ENCODE measurements at regions not wholly inside any gene's neighbourhood (a gene's known extent, or its start where the extent isn't known, plus 50 kb on each side); places are given as distances from the start of the nearest gene placed in this dataset.

DNA sequence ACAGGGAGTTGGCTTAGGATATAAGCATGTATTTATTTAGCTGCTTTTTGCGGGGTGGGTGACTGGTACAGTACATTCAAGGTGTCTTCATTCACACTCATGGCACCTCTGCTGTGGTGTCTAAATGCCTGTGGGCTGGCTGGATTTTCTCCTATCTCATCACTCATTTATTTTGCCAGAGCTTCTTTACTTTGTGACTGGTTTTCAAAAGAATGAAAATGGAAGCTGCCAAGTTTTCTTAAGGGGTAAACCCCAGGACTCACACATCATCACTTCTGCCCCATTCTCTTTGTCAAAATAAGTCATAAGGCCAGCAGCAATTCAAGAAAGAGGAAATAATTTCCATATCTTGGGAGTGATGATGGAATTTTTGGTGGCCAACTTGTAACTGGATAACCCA lies 493.4 kb upstream of the ALCAM start:
- Mint-ChIP-seq H3K27ac (no peak overlapping the region), H3K9me3 (no peaks in the 10 kb centered on the region), H3K36me3 (ENCODE audit: low read depth) (no peaks in the 10 kb centered on the region), H3K4me3 (no peak overlapping the region), H3K4me1 (ENCODE audit: low read depth) (no peaks in the 10 kb centered on the region), H3K27me3 (no peaks in the 10 kb centered on the region)

DNA sequence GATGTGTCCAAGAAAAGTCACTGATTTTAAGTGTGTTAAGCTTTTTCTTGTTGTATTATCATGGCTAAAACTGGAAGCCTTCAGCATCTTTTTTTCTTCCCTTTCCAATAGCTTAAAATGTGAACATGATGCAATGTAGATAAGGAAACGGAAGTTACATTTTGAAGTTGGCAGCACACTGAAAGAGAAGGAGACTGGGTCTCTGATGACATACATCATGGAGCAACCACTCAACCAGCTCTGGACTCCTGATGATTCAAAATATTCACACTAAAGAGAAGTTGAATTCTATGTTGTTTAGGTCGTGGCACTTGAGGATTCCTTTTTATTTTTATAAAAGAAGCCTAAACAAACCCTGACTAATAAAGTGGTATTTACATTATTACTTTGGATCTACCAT lies 488.3 kb upstream of the ALCAM start:
- Mint-ChIP-seq H3K4me3 (no peak overlapping the region), H3K27ac (no peak overlapping the region), H3K4me1 (ENCODE audit: low read depth) (no peaks in the 10 kb centered on the region), H3K9me3 (no peaks in the 10 kb centered on the region), H3K36me3 (ENCODE audit: low read depth) (no peaks in the 10 kb centered on the region), H3K27me3 (no peaks in the 10 kb centered on the region)

DNA sequence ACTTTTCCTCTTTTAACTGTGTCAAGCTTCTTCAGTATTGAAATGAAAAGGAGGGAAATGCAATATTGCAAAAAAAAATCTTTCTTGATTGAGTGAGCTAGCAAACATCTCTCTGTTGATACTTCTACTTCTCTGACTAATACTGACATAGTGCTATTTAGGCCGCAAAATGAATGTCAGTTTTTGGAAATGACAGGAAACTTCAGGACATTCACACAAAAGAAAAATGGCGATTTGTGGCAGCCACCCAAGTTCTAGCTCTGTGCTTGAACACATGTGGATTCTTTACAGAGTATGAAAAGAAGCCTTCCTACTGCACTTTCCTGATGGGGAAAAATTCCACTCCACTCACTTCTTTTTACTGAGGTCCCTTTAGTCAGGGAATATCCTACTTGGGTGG lies 486.8 kb upstream of the ALCAM start:
- H3K4me1 Mint-ChIP-seq (ENCODE audit: low read depth), result no peaks in the 10 kb centered on the region
- H3K36me3 Mint-ChIP-seq (ENCODE audit: low read depth), result no peaks in the 10 kb centered on the region
- H3K27ac Mint-ChIP-seq, result no peak overlapping the region
- H3K4me3 Mint-ChIP-seq, result no peak overlapping the region
- H3K27me3 Mint-ChIP-seq, result no peaks in the 10 kb centered on the region
- no peaks in the 10 kb centered on the region for H3K9me3 Mint-ChIP-seq

DNA sequence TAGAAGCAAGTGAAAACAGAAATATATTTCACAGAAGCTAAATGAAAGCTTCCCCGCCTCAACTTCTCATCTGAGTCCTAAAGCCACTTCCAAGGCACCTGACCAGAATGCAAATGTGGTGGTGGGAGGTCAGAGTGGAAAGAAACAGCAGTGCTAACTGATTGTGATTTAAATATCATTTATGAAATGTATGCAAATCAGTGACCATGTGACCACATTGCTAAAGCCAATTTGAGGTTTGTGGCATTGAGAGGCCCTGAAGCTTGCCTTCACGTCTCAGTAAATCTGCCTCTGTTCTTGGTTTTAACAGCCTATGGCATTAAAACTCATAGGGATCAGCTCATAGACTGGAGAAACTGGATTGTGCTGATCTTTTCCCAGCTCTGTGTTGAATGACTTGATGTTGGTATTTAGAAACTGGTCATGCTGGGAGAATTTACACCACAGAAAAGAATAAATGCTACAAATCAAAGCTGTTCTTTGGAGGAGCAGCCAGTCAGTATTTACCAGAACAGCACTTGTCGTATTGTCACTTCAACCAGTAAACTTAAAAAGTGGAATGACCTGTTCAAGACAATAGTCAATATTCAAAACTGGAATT lies 481.4 kb upstream of the ALCAM start:
- Mint-ChIP-seq H3K4me3 (no peak overlapping the region), H3K9me3 (no peaks in the 10 kb centered on the region), H3K27ac (no peak overlapping the region), H3K36me3 (ENCODE audit: low read depth) (no peaks in the 10 kb centered on the region), H3K4me1 (ENCODE audit: low read depth) (no peaks in the 10 kb centered on the region), H3K27me3 (no peaks in the 10 kb centered on the region)

DNA sequence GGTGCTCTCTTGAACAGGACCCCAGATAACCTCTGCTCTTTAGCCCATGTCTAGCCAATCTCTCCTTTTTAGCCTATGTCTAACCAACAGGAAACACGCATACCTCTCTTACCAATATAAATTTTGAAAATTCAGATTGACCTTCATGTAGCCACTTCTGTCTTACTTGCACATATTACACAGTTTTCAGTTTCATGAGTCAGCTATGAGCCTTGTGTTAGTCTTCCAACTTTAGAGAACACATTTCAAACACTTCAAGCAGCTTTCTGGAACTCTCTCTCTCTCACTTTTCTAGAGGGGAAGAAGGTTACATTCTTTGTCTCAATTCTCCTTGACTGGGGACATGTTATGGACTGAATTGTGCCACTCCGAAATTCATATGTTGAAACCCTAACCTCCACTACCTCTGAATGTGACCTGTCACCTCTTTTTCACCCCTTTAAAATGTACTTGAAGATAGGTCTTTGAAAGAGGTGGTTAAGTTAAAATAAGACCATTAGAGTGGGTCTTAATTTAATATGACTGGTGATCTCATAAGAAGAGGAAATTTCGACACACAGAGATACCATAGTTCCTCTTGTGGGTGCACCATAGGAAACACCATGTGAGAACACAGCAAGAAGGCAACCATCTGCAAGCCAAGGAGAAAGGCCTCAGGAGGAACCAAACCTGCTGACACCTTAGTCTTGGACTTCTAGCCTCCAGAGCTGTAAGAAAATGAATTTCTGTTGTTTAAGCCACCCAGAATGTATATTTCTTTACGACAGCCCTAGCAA lies 480.3 kb upstream of the ALCAM start:
- Mint-ChIP-seq H3K27me3 (no peaks in the 10 kb centered on the region), H3K36me3 (ENCODE audit: low read depth) (no peaks in the 10 kb centered on the region), H3K4me3 (no peak overlapping the region), H3K27ac (no peak overlapping the region), H3K9me3 (no peaks in the 10 kb centered on the region), H3K4me1 (ENCODE audit: low read depth) (no peaks in the 10 kb centered on the region)

DNA sequence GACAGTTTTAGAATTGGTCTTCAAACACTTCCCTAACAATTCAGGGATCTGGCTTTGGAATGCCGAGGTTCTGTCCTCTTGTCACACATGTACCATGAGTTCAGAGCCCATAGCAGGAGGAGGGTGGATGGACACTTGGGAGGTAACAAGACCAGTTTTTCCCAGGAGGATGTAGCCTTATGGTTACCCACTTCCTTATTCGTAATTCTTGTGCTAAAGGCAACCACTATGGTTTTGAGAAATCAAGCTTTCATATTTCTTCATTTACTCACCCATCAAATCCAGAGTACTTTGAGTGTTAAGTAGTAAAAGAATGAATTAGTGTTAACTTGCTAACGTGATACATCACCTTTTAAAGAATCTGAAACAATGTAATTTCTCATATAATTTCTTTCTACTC lies 479.6 kb upstream of the ALCAM start:
- no peak overlapping the region for H3K4me3 Mint-ChIP-seq
- H3K36me3 Mint-ChIP-seq (ENCODE audit: low read depth), result no peaks in the 10 kb centered on the region
- H3K27ac Mint-ChIP-seq, result no peak overlapping the region
- H3K9me3 Mint-ChIP-seq, result no peaks in the 10 kb centered on the region
- no peaks in the 10 kb centered on the region for H3K4me1 Mint-ChIP-seq (ENCODE audit: low read depth)
- no peaks in the 10 kb centered on the region for H3K27me3 Mint-ChIP-seq

DNA sequence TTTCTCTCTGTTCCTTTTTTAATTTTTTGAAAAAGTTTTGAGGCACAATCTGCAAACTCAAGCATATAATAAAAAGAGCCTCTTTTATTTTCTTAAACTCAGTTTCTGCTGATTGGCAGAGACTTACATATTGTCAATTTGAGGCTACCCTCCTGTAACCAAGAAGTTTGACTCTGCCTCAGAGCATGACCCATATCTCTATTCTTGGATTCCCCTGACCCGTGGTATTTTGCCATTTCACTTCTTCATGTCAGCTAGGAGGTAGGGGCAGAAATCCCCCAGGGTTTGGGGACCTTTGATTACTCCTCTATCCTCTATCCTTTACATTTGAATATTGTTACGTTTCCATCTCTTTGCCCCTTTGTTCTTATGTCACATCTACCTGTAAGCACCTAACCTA lies 479.1 kb upstream of the ALCAM start:
- no peaks in the 10 kb centered on the region for H3K36me3 Mint-ChIP-seq (ENCODE audit: low read depth)
- H3K9me3 Mint-ChIP-seq, result no peaks in the 10 kb centered on the region
- H3K27me3 Mint-ChIP-seq, result no peaks in the 10 kb centered on the region
- no peak overlapping the region for H3K4me3 Mint-ChIP-seq
- no peak overlapping the region for H3K27ac Mint-ChIP-seq
- H3K4me1 Mint-ChIP-seq (ENCODE audit: low read depth), result no peaks in the 10 kb centered on the region

DNA sequence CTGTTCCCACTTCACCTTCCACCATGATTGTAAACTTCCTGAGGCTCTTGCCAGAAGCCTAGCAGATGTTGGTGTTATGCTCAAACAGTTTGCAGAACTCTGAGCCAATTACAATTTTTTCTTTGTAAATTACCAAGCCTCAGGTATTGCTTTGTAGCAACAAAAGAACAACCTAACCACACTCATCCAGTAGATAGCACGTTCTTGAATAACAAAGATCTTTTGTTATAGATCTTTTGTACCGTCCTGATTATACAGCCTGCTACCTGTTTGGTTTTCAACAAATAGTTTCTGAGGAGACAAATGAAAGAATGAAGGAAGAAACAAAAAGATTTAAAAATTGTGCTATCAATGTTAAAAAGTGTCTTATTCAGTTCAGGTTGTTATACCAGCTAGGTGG lies 474.7 kb upstream of the ALCAM start:
- Mint-ChIP-seq H3K27ac (no peak overlapping the region), H3K4me3 (no peak overlapping the region), H3K9me3 (no peaks in the 10 kb centered on the region), H3K4me1 (ENCODE audit: low read depth) (no peaks in the 10 kb centered on the region), H3K27me3 (no peaks in the 10 kb centered on the region), H3K36me3 (ENCODE audit: low read depth) (no peaks in the 10 kb centered on the region)

DNA sequence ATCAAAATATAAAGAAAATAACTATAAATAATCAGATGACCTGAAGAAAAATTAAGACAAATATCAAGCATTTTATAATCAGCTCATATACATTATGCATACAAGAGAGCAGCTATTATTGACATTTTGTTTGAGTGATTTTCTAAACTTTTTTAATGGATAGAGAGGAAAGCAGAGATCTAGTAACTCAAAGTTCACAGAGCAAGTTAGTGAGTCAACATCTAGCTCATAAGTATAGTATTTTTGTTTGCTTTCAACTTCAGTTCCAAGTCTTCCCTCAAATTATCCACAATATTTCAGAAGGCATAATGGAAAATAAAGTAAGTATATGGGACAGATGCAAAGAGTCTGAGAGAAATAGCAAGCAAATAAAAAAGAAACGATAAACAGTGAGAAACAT lies 470.1 kb upstream of the ALCAM start:
- H3K27me3 Mint-ChIP-seq, result no peaks in the 10 kb centered on the region
- H3K4me1 Mint-ChIP-seq (ENCODE audit: low read depth), result no peaks in the 10 kb centered on the region
- no peak overlapping the region for H3K27ac Mint-ChIP-seq
- H3K9me3 Mint-ChIP-seq, result no peaks in the 10 kb centered on the region
- H3K36me3 Mint-ChIP-seq (ENCODE audit: low read depth), result no peaks in the 10 kb centered on the region
- no peak overlapping the region for H3K4me3 Mint-ChIP-seq

DNA sequence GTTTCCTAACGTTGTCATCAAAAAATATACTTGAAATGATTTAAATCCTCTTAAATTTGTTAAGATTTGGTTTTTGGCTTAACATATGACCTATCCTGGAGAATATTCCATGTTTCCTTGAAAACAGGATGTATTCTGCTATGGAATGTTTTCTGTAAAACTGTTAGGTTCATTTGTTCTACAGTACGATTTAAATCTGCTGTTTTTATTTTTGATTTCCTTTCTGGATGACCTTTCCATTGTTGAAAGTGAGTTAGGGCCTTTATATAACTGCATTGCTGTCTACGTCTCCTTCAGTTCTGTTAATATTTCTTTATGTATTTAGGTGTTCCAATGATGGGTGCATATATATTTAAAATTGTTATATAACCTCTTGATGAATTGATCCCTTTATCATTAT lies 465.3 kb upstream of the ALCAM start:
- peaks cover 6% of the 10 kb centered on the region for H3K9me3 Mint-ChIP-seq
- H3K36me3 Mint-ChIP-seq (ENCODE audit: low read depth), result no peaks in the 10 kb centered on the region
- H3K27me3 Mint-ChIP-seq, result no peaks in the 10 kb centered on the region
- no peak overlapping the region for H3K4me3 Mint-ChIP-seq
- no peaks in the 10 kb centered on the region for H3K4me1 Mint-ChIP-seq (ENCODE audit: low read depth)
- H3K27ac Mint-ChIP-seq, result no peak overlapping the region

DNA sequence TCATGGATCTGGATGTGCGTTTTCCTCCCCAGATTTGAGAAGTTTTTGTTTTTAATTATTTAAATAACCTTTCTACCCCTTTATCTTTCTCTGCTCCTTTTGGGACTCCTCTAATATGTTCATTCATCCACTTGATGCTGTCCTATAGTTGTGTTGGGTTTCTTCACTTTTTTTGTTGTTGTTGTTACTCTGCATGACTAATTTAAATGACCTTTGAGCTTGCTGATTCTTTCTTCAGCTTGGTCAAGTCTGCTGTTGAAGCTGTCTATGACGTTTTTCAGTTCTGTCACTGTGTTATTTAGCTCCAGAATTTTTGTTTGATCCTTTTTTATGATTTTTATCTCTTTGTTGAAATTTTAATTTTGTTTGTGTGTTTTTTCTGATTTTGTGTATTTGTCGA lies 463.6 kb upstream of the ALCAM start:
- no peaks in the 10 kb centered on the region for H3K4me1 Mint-ChIP-seq (ENCODE audit: low read depth)
- no peaks in the 10 kb centered on the region for H3K27me3 Mint-ChIP-seq
- no peak overlapping the region for H3K27ac Mint-ChIP-seq
- H3K9me3 Mint-ChIP-seq, result peaks cover 9% of the 10 kb centered on the region
- no peak overlapping the region for H3K4me3 Mint-ChIP-seq
- no peaks in the 10 kb centered on the region for H3K36me3 Mint-ChIP-seq (ENCODE audit: low read depth)

DNA sequence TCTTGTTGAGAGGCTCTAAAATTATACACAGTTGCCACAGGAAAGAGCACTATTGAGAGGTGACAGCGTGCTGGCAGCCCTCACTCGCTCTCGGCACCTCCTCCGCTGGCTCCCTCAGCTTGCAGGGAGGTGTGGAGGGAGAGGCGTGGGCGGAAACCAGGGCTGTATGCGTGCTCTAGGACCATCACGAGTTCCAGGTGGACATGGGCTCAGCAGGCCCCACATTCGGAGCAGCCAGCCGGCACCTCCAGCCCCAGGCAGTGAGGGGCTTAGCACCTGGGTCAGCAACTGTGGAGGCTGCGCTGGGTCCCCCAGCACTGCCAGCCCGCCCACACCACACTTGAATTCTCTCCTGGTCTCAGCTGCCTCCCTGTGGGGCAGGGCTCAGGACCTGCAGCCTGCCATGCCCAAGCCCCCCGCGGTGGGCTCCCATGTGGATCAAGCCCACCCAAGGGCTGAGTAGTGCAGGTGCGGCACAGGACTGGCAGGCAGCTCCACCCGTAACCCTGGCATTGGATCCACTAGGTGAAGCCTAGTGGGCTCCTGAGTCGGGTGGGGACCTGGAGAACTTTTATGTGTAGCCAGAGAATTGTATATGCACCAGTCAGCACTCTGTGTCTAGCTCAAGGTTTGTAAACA lies 460.6 kb upstream of the ALCAM start:
- no peaks in the 10 kb centered on the region for H3K36me3 Mint-ChIP-seq (ENCODE audit: low read depth)
- H3K27me3 Mint-ChIP-seq, result no peaks in the 10 kb centered on the region
- no peak overlapping the region for H3K4me3 Mint-ChIP-seq
- peaks cover 9% of the 10 kb centered on the region for H3K9me3 Mint-ChIP-seq
- no peak overlapping the region for H3K27ac Mint-ChIP-seq
- no peaks in the 10 kb centered on the region for H3K4me1 Mint-ChIP-seq (ENCODE audit: low read depth)

DNA sequence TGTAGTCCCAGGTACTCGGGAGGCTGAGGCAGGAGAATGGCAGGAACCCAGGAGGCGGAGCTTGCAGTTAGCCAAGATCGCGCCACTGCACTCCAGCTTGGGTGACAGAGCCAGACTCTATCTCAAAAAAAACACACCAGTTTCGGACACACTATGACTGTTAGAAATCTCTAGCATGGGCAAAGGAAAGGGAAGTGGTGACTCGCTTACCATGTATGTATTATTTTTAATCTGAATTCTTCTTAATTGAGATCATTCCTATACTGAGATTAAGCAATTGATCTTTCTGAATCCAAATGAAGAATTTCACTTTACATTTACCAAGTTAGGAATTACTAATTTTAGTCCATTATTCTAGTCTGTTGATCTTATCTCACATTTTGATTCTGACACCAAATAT lies 459.2 kb upstream of the ALCAM start:
- Mint-ChIP-seq H3K27ac (no peak overlapping the region), H3K9me3 (peaks cover 9% of the 10 kb centered on the region), H3K36me3 (ENCODE audit: low read depth) (no peaks in the 10 kb centered on the region), H3K27me3 (no peaks in the 10 kb centered on the region), H3K4me3 (no peak overlapping the region), H3K4me1 (ENCODE audit: low read depth) (no peaks in the 10 kb centered on the region)

DNA sequence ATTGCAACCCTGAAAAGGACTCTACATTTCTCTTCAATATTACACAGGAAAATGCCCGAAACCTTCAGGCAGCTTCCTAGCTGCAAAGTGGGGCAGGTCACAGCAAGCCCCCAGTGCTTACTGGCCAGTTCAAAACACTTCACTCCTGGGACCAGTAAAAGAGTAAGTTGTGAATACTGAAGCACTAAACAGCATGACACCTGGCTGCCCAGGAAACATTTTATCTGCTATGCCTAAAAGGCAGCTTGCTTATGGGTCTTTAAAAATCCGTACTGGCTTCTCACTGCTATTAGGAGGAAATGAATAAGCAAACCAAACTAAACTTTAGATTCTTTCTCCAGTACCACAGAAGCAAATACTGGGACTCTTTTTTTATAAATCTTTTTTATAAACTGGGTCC lies 457.9 kb upstream of the ALCAM start:
- Mint-ChIP-seq H3K36me3 (ENCODE audit: low read depth) (no peaks in the 10 kb centered on the region), H3K27me3 (no peaks in the 10 kb centered on the region), H3K27ac (no peak overlapping the region), H3K4me1 (ENCODE audit: low read depth) (no peaks in the 10 kb centered on the region), H3K4me3 (no peak overlapping the region), H3K9me3 (peaks cover 3% of the 10 kb centered on the region)

DNA sequence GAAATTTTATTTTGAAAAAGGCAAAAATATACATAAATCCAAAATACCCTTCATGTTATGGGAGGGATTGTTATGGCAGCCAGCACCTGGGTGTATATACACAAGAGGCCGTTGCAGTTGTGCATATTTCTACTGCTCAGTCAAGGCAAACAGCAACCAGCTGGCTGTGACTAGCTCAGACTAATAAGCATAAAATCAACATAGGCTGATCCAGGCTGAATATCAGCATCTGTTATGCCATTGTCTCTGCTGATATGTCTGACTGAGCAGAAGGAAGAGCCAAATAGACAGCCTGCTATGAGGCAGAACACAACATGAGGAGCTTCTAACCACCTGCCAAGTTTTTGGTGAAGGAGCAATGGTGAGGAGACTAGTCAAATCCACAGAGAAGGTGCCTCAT lies 457.5 kb upstream of the ALCAM start:
- H3K4me1 Mint-ChIP-seq (ENCODE audit: low read depth), result no peaks in the 10 kb centered on the region
- no peak overlapping the region for H3K27ac Mint-ChIP-seq
- no peak overlapping the region for H3K4me3 Mint-ChIP-seq
- H3K36me3 Mint-ChIP-seq (ENCODE audit: low read depth), result no peaks in the 10 kb centered on the region
- H3K27me3 Mint-ChIP-seq, result no peaks in the 10 kb centered on the region
- peaks cover 3% of the 10 kb centered on the region for H3K9me3 Mint-ChIP-seq

DNA sequence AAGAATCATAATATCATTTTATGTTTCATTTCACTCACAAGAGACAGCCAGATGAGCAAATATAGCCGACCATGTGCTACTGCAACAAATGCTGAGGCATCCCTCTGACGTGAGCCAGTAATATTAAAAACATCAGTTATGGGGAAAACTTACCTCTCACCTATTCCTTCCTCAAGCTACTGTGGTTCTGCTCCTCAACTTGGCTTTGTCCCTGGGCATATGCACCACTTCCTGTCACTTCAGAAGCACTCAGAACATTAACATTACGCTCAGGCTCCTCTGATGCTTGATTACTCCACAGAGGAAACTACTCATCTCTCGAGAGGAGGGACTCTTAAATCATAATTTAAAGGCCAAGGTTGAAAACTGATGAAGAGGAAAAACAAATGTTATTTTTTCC lies 457.0 kb upstream of the ALCAM start:
- H3K4me3 Mint-ChIP-seq, result no peak overlapping the region
- peaks cover 3% of the 10 kb centered on the region for H3K9me3 Mint-ChIP-seq
- H3K36me3 Mint-ChIP-seq (ENCODE audit: low read depth), result no peaks in the 10 kb centered on the region
- H3K27ac Mint-ChIP-seq, result no peak overlapping the region
- H3K27me3 Mint-ChIP-seq, result no peaks in the 10 kb centered on the region
- no peaks in the 10 kb centered on the region for H3K4me1 Mint-ChIP-seq (ENCODE audit: low read depth)

Data from stimulated activated naive CD8-positive, alpha-beta T cell treated with anti-CD3 and anti-CD28 coated beads, Interleukin-15, Interleukin-2, amounts not matched to agents 100 ng/mL and 50 ng/mL, for 24 hours (primary cell).